ENCODE measurements at regions not wholly inside any gene's neighbourhood (a gene's known extent, or its start where the extent isn't known, plus 50 kb on each side); places are given as distances from the start of the nearest gene placed in this dataset.

DNA sequence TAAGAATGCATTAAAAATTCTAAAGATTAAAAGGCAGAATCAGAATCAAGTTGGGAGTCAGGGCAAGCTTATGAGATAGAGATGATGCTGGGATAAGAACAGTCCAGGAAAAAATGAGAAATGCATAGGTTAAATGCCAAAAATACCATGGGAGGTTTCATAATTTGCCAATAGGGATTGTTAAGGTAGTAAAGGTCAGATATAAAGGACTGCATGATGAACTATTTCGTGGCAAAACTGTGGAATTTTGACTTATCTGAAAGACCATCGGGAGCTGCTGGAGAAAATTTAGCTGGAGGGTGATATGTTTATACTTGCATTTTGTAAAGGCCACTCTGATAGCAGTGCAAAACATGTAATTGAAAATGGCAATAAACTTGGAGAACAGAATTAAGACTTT lies 1872.8 kb upstream of the ACO1 start:
- H3K27ac ChIP-seq (ENCODE audit: insufficient read depth, low read depth, low read length) = no peak overlapping the region
- ChIA-PET POLR2A (no interaction called here), CTCF (no interaction called here)
- no peaks in the 10 kb centered on the region for H3K36me3 ChIP-seq (ENCODE audit: control insufficient read depth in 2 of 2, extremely low read depth in 1 of 2, insufficient read depth in 2 of 2, low read length in 2 of 2)
- H3K9ac ChIP-seq (replicated peaks; ENCODE audit: extremely low read depth, insufficient read depth, low read length) = no peak overlapping the region
- no peaks in the 10 kb centered on the region for H3K27me3 ChIP-seq (ENCODE audit: control insufficient read depth in 2 of 2, insufficient read depth in 2 of 2, low read length in 2 of 2)
- FAIRE-seq (no peak), DNase-seq (ENCODE audit: low read depth, low spot score) (no peak)
- H3K79me2 ChIP-seq (ENCODE audit: control insufficient read depth, insufficient read depth, low read length) = no peaks in the 10 kb centered on the region
- peaks cover 3% of the 10 kb centered on the region for H3K9me3 ChIP-seq (replicated peaks; ENCODE audit: control insufficient read depth, insufficient read depth, low read length)
- no peaks in the 10 kb centered on the region for H4K20me1 ChIP-seq (replicated peaks; ENCODE audit: control insufficient read depth, extremely low read depth, insufficient read depth, low read length)
- H3K4me1 ChIP-seq (ENCODE audit: control insufficient read depth, extremely low read depth, insufficient read depth, low read length) = no peaks in the 10 kb centered on the region
- no peak overlapping the region for H2AFZ ChIP-seq (ENCODE audit: low read depth, low read length)
- TF ChIP-seq FOS (IDR thresholded peaks at IDR 0.05; ENCODE audit: borderline replicate concordance, insufficient read depth, low read length) (no peak), EZH2 (IDR thresholded peaks at IDR 0.05; ENCODE audit: borderline replicate concordance, low read depth, low read length, severe bottlenecking) (no peak), JUN (IDR thresholded peaks at IDR 0.05; ENCODE audit: borderline replicate concordance, insufficient read depth, insufficient read length, low read depth) (no peak), POLR2AphosphoS5 (IDR thresholded peaks at IDR 0.05; ENCODE audit: insufficient read depth, low read depth, low read length) (no peak), MYC (IDR thresholded peaks at IDR 0.05; ENCODE audit: low read depth, low read length) (no peak), GATA2 (IDR thresholded peaks at IDR 0.05; ENCODE audit: insufficient read depth, insufficient read length, low read depth, low read length) (no peak), POLR2A (IDR thresholded peaks at IDR 0.05; ENCODE audit: low read depth, low read length) (no peak)
- TF ChIP-seq, protein P1, sequence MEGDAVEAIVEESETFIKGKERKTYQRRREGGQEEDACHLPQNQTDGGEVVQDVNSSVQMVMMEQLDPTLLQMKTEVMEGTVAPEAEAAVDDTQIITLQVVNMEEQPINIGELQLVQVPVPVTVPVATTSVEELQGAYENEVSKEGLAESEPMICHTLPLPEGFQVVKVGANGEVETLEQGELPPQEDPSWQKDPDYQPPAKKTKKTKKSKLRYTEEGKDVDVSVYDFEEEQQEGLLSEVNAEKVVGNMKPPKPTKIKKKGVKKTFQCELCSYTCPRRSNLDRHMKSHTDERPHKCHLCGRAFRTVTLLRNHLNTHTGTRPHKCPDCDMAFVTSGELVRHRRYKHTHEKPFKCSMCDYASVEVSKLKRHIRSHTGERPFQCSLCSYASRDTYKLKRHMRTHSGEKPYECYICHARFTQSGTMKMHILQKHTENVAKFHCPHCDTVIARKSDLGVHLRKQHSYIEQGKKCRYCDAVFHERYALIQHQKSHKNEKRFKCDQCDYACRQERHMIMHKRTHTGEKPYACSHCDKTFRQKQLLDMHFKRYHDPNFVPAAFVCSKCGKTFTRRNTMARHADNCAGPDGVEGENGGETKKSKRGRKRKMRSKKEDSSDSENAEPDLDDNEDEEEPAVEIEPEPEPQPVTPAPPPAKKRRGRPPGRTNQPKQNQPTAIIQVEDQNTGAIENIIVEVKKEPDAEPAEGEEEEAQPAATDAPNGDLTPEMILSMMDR (IDR thresholded peaks at IDR 0.05; ENCODE audit: extremely low read depth in 1 of 2, insufficient read depth in 1 of 2, low read depth in 1 of 2, low read length in 2 of 2) = no peak
- TF ChIP-seq, protein P2, sequence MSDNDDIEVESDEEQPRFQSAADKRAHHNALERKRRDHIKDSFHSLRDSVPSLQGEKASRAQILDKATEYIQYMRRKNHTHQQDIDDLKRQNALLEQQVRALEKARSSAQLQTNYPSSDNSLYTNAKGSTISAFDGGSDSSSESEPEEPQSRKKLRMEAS (IDR thresholded peaks at IDR 0.05; ENCODE audit: insufficient read depth, insufficient read length) = no peak
- no peaks in the 10 kb centered on the region for H3K9me1 ChIP-seq (replicated peaks; ENCODE audit: control insufficient read depth, extremely low read depth, insufficient read depth, low read length)
- no peak overlapping the region for H3K4me2 ChIP-seq (ENCODE audit: insufficient read depth, low read length)
- intact Hi-C loops (cut with micrococcal nuclease) = no loop called here
- dilution Hi-C loops (cut with MboI; ENCODE audit: extremely low pct_ligation_motif_present, low sequenced_read_pairs) = no loop called here
- H3K4me3 ChIP-seq (replicated peaks in 1 of 3; ENCODE audit: insufficient read depth in 1 of 3, low read depth in 1 of 3, low read length in 3 of 3) = no peak overlapping the region
- BruUV-seq (replicated peaks) = no TSS peak
